ENCODE measurements at regions not wholly inside any gene's neighbourhood (a gene's known extent, or its start where the extent isn't known, plus 50 kb on each side); places are given as distances from the start of the nearest gene placed in this dataset.

- DNase-seq, result no peak
- ATAC-seq (replicated peaks in 1 of 4), result no peak
- H3K27me3 ChIP-seq (replicated peaks in 1 of 2; ENCODE audit: control insufficient read depth in 2 of 2, extremely low read depth in 1 of 2, insufficient read depth in 2 of 2, low read length in 1 of 2), result no peaks in the 10 kb centered on the region
- Mint-ChIP-seq H3K27me3 (no peaks in the 10 kb centered on the region), H3K4me3 (no peak overlapping the region), H3K36me3 (no peaks in the 10 kb centered on the region), H3K9me3 (peaks cover 0 to 6% (median 0%) of the 10 kb centered on the region in 3 donors), H3K4me1 (peaks cover 0 to 28% (median 5%) of the 10 kb centered on the region in 3 donors), H3K27ac (no peak overlapping the region)
- no peaks in the 10 kb centered on the region for H3K4me1 ChIP-seq (ENCODE audit: control insufficient read depth in 1 of 2, extremely low read depth in 1 of 2, insufficient read depth in 2 of 2, low read length in 2 of 2)
- 78% methylated on average over 10 of the region's 13 CpGs for WGBS (ENCODE audit: insufficient coverage)
- no peaks in the 10 kb centered on the region for H3K9me3 ChIP-seq
- POLR2A ChIA-PET, result interaction anchor here in 1 of 2 donors (0.5 kb wide), 1 partner anchor 368 kb away, joined by 3 read pairs; no protein-coding TSS in a partner anchor
- H3K27ac ChIP-seq (ENCODE audit: low read length), result no peak overlapping the region
- no peak overlapping the region for H3K4me3 ChIP-seq (ENCODE audit: control insufficient read depth in 1 of 2, extremely low read depth in 1 of 2, low read length in 1 of 2)
- no peaks in the 10 kb centered on the region for H3K36me3 ChIP-seq (ENCODE audit: control insufficient read depth in 2 of 2, extremely low read depth in 1 of 2, insufficient read depth in 1 of 2, low read length in 1 of 2)
- CTCF ChIA-PET, result interaction anchor here (0.6 to 0.7 kb wide), 2 partner anchors 77 to 791 kb away, joined by 3 to 4 read pairs; no protein-coding TSS in a partner anchor
Observed at GRCh38 chr2:64937687-64938491, 51.3 kb upstream of the SLC1A4 start.

DNA sequence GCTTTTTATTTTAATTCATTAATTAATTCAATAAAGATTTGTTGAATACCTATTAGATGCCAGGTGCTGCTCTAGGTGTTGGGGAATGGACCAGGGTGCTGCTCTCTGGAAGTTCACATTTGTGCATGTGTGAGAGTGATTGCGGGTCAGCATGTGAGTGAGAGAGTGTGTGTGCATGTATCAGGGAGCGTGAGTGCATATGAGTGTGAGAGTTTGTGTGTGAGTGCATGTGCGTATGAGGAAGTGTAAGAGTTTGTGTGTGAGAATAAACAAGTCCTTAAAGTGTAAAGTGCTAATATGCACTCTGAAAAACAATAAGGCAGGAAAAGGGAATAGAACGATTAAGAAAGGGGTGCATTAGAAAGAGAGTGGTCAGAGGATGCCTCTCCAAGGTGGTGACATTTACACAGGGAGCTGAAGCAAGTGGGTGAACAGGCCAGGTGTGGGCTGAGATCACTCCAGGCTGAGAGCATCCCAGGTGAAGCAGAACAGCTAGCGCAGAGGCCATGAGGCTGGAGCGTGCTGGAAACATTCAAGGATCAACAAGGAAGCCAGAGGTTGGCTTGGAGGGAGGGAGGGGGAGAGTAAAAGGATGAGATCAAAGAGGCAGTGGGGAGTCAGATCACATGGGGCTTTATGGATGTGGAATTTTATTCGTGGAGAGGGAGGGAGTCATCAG is 50.5 kb upstream of the SLC1A4 start:
- DNase-seq (no peak), ATAC-seq (replicated peaks in 1 of 4) (no peak)
- Histone ChIP-seq H3K4me1 (ENCODE audit: control insufficient read depth in 1 of 2, extremely low read depth in 1 of 2, insufficient read depth in 2 of 2, low read length in 2 of 2) (no peaks in the 10 kb centered on the region), H3K27ac (ENCODE audit: low read length) (no peak overlapping the region), H3K4me3 (ENCODE audit: control insufficient read depth in 1 of 2, extremely low read depth in 1 of 2, low read length in 1 of 2) (no peak overlapping the region), H3K27me3 (replicated peaks in 1 of 2; ENCODE audit: control insufficient read depth in 2 of 2, extremely low read depth in 1 of 2, insufficient read depth in 2 of 2, low read length in 1 of 2) (no peaks in the 10 kb centered on the region), H3K9me3 (no peaks in the 10 kb centered on the region), H3K36me3 (ENCODE audit: control insufficient read depth in 2 of 2, extremely low read depth in 1 of 2, insufficient read depth in 1 of 2, low read length in 1 of 2) (no peaks in the 10 kb centered on the region)
- Mint-ChIP-seq H3K36me3 (no peaks in the 10 kb centered on the region), H3K27me3 (no peaks in the 10 kb centered on the region), H3K27ac (no peak overlapping the region), H3K9me3 (peaks cover 0 to 6% (median 0%) of the 10 kb centered on the region in 3 donors), H3K4me3 (no peak overlapping the region), H3K4me1 (peaks cover 0 to 28% (median 5%) of the 10 kb centered on the region in 3 donors)
- WGBS (ENCODE audit: insufficient coverage), result 84% methylated on average over 5 of the region's 7 CpGs
- CTCF ChIA-PET, result interaction anchor here in 1 of 2 donors (0.6 kb wide), 1 partner anchor 126 kb away, joined by 6 read pairs; no protein-coding TSS in a partner anchor
- POLR2A ChIA-PET, result no interaction called here

DNA sequence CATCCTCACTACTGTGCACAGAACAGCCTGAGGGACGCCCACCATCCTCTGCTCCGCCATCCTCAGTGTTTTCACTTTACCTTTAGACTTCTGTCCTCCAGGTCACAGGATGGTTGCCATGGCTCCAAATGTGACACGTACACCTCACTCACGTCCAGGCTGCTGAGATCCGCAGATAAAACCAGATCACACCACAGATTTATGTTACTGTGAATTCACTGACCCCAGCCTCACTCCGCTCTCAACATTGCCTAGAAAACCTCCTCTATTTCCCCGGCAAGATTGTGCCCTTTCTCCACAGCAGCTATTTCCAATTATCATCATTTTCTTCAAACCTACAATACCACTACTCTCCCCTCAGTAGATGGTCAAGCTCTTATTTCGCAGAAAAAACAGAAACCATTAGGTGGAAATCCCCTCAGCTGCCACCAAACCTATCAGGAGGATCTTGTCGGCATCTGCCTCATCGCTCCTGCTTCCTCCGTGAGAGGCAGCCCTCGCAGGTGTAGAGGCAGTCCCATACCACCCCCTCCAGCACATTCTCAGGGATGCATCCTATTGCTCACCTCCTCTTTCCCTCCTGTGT is 49.8 kb upstream of the SLC1A4 start:
- H3K4me3 ChIP-seq (ENCODE audit: control insufficient read depth in 1 of 2, extremely low read depth in 1 of 2, low read length in 1 of 2), result no peak overlapping the region
- CTCF ChIA-PET, result interaction anchor here in 1 of 2 donors (0.6 kb wide), 1 partner anchor 125 kb away, joined by 6 read pairs; no protein-coding TSS in a partner anchor

More for the DNA sequence above, 49.8 kb upstream of the SLC1A4 start:
- Histone ChIP-seq H3K9me3 (no peaks in the 10 kb centered on the region), H3K36me3 (ENCODE audit: control insufficient read depth in 2 of 2, extremely low read depth in 1 of 2, insufficient read depth in 1 of 2, low read length in 1 of 2) (no peaks in the 10 kb centered on the region), H3K27ac (ENCODE audit: low read length) (no peak overlapping the region), H3K4me1 (ENCODE audit: control insufficient read depth in 1 of 2, extremely low read depth in 1 of 2, insufficient read depth in 2 of 2, low read length in 2 of 2) (peaks cover 0 to under 1% of the 10 kb centered on the region in 2 experiments), H3K27me3 (replicated peaks in 1 of 2; ENCODE audit: control insufficient read depth in 2 of 2, extremely low read depth in 1 of 2, insufficient read depth in 2 of 2, low read length in 1 of 2) (no peaks in the 10 kb centered on the region)
- peak in 1 of 35 experiments; percentile 18 for DNase-seq
- POLR2A ChIA-PET, result no interaction called here
- Mint-ChIP-seq H3K4me3 (peak overlapping the region in 1 of 3 donors; percentile 38), H3K27me3 (no peaks in the 10 kb centered on the region), H3K27ac (peak overlapping the region in 1 of 2 donors; percentile 43), H3K9me3 (peaks cover 0 to 6% (median 0%) of the 10 kb centered on the region in 3 donors), H3K4me1 (peaks cover 5 to 31% (median 5%) of the 10 kb centered on the region in 3 donors), H3K36me3 (no peaks in the 10 kb centered on the region)
- ATAC-seq (replicated peaks in 1 of 4), result peak in 1 of 4 experiments; percentile 38
- 53% methylated on average over 12 of the region's 12 CpGs for WGBS (ENCODE audit: insufficient coverage)

All from T-cell (primary cell).